ENCODE measurements at regions not wholly inside any gene's neighbourhood (a gene's known extent, or its start where the extent isn't known, plus 50 kb on each side); places are given as distances from the start of the nearest gene placed in this dataset.

DNA sequence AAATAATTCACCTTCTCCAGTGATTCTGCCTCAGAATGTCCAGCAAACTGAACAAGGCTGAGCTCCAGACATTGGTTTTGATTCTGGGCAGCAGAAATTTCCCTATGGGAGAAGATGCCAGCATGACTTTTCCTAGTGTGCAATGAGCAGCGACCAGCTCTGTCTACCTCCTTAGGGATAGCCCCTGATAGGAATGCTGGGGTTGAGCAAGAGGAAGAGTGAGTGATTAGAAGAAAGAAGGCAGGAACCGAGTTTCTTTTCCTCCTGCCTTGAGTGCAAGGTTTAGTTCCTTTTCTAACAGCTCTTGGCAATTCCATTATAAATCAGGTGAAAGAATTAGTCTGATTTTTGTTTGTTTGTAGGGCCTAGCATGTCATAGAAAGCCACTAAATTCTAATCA is 379.0 kb downstream of the DAD1 start:
- no peaks in the 10 kb centered on the region for H3K79me2 ChIP-seq (ENCODE audit: insufficient read depth, low read length)
- H3K4me2 ChIP-seq (ENCODE audit: low read length): no peak overlapping the region
- peaks cover 15% of the 10 kb centered on the region; the same call in 1 of the 2 replicates for H3K27me3 ChIP-seq (ENCODE audit: insufficient read depth, low read length)
- no peaks in the 10 kb centered on the region for H3K4me1 ChIP-seq (ENCODE audit: control insufficient read depth in 1 of 2, insufficient read depth in 2 of 2, low read length in 2 of 2)
- no peak for ATAC-seq
- TF ChIP-seq JUND (IDR thresholded peaks at IDR 0.05) (no peak), SP1 (IDR thresholded peaks at IDR 0.05; ENCODE audit: low read depth) (no peak), POLR2AphosphoS5 (IDR thresholded peaks at IDR 0.05; ENCODE audit: low read depth, low read length) (no peak), CEBPB (IDR thresholded peaks at IDR 0.05; ENCODE audit: low read depth) (no peak)
- TF ChIP-seq, protein P1, sequence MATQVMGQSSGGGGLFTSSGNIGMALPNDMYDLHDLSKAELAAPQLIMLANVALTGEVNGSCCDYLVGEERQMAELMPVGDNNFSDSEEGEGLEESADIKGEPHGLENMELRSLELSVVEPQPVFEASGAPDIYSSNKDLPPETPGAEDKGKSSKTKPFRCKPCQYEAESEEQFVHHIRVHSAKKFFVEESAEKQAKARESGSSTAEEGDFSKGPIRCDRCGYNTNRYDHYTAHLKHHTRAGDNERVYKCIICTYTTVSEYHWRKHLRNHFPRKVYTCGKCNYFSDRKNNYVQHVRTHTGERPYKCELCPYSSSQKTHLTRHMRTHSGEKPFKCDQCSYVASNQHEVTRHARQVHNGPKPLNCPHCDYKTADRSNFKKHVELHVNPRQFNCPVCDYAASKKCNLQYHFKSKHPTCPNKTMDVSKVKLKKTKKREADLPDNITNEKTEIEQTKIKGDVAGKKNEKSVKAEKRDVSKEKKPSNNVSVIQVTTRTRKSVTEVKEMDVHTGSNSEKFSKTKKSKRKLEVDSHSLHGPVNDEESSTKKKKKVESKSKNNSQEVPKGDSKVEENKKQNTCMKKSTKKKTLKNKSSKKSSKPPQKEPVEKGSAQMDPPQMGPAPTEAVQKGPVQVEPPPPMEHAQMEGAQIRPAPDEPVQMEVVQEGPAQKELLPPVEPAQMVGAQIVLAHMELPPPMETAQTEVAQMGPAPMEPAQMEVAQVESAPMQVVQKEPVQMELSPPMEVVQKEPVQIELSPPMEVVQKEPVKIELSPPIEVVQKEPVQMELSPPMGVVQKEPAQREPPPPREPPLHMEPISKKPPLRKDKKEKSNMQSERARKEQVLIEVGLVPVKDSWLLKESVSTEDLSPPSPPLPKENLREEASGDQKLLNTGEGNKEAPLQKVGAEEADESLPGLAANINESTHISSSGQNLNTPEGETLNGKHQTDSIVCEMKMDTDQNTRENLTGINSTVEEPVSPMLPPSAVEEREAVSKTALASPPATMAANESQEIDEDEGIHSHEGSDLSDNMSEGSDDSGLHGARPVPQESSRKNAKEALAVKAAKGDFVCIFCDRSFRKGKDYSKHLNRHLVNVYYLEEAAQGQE (IDR thresholded peaks at IDR 0.05; ENCODE audit: low read depth): no peak
- H3K9me2 ChIP-seq (ENCODE audit: insufficient read depth): no peaks in the 10 kb centered on the region
- no TSS peak for BruUV-seq (replicated peaks)
- no peak overlapping the region for H3K4me3 ChIP-seq (replicated peaks in 1 of 2; ENCODE audit: low read depth in 1 of 2, low read length in 2 of 2)
- no peak overlapping the region for H3K9ac ChIP-seq (ENCODE audit: low read length)
- no peak for DNase-seq (ENCODE audit: low read depth, low spot score)
- ChIA-PET RAD21 (ENCODE audit: low non-redundant PET in 1 of 2, low total read pairs in 2 of 2, uncharacterized antibody in 2 of 2, unreplicated experiment in 2 of 2) (no interaction called here), POLR2A (no interaction called here), CTCF (interaction anchor here (3.1 kb wide), 1 partner anchor 9 kb away, joined by 14 read pairs; no protein-coding TSS in a partner anchor)
- H3K36me3 ChIP-seq (ENCODE audit: control insufficient read depth in 1 of 2, insufficient read depth in 2 of 2, low read length in 2 of 2): no peaks in the 10 kb centered on the region
- intact Hi-C loops (cut with micrococcal nuclease): no loop called here
- no peak overlapping the region for H3K27ac ChIP-seq (ENCODE audit: low read depth, low read length)
- no peaks in the 10 kb centered on the region; the same call in 1 of the 2 replicates for H4K20me1 ChIP-seq (ENCODE audit: insufficient read depth)
- H2AFZ ChIP-seq (ENCODE audit: low read depth, low read length, poor library complexity, severe bottlenecking): no peak overlapping the region
- no peaks in the 10 kb centered on the region for H3K9me3 ChIP-seq (ENCODE audit: control insufficient read depth in 1 of 2, insufficient read depth in 1 of 2, low read depth in 1 of 2, low read length in 2 of 2)

DNA sequence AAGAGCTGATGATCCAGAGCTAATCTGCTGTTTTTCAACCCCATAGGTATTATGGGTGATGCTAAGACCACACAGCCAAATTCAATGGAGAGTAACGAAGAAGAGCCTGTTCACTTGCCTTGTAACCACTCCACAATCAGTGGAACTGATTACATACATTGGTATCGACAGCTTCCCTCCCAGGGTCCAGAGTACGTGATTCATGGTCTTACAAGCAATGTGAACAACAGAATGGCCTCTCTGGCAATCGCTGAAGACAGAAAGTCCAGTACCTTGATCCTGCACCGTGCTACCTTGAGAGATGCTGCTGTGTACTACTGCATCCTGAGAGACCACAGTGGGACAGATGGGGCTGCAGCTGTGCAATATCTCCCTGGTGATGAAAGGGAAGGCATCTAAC is 386.0 kb downstream of the DAD1 start:
- Histone ChIP-seq H3K27me3 (ENCODE audit: insufficient read depth, low read length) (no peaks in the 10 kb centered on the region), H3K4me2 (ENCODE audit: low read length) (no peak overlapping the region), H3K9me3 (ENCODE audit: control insufficient read depth in 1 of 2, insufficient read depth in 1 of 2, low read depth in 1 of 2, low read length in 2 of 2) (no peaks in the 10 kb centered on the region), H3K79me2 (ENCODE audit: insufficient read depth, low read length) (no peaks in the 10 kb centered on the region), H2AFZ (ENCODE audit: low read depth, low read length, poor library complexity, severe bottlenecking) (no peak overlapping the region), H3K4me1 (ENCODE audit: control insufficient read depth in 1 of 2, insufficient read depth in 2 of 2, low read length in 2 of 2) (no peaks in the 10 kb centered on the region), H3K4me3 (replicated peaks in 1 of 2; ENCODE audit: low read depth in 1 of 2, low read length in 2 of 2) (no peak overlapping the region), H4K20me1 (ENCODE audit: insufficient read depth) (no peaks in the 10 kb centered on the region), H3K9me2 (ENCODE audit: insufficient read depth) (no peaks in the 10 kb centered on the region), H3K36me3 (ENCODE audit: control insufficient read depth in 1 of 2, insufficient read depth in 2 of 2, low read length in 2 of 2) (no peaks in the 10 kb centered on the region), H3K9ac (ENCODE audit: low read length) (no peak overlapping the region), H3K27ac (ENCODE audit: low read depth, low read length) (no peak overlapping the region)
- BruUV-seq (replicated peaks): no TSS peak
- intact Hi-C loops (cut with micrococcal nuclease): no loop called here
- CTCF ChIA-PET: interaction anchor here (1.1 to 1.3 kb wide), 2 partner anchors 18 to 23 kb away, joined by 3 to 7 read pairs; no protein-coding TSS in a partner anchor
- POLR2A ChIA-PET: no interaction called here
- DNase-seq (ENCODE audit: low read depth, low spot score) (no peak), ATAC-seq (no peak)
- RAD21 ChIA-PET (ENCODE audit: low non-redundant PET in 1 of 2, low total read pairs in 2 of 2, uncharacterized antibody in 2 of 2, unreplicated experiment in 2 of 2): no interaction called here
- TF ChIP-seq, protein P2, sequence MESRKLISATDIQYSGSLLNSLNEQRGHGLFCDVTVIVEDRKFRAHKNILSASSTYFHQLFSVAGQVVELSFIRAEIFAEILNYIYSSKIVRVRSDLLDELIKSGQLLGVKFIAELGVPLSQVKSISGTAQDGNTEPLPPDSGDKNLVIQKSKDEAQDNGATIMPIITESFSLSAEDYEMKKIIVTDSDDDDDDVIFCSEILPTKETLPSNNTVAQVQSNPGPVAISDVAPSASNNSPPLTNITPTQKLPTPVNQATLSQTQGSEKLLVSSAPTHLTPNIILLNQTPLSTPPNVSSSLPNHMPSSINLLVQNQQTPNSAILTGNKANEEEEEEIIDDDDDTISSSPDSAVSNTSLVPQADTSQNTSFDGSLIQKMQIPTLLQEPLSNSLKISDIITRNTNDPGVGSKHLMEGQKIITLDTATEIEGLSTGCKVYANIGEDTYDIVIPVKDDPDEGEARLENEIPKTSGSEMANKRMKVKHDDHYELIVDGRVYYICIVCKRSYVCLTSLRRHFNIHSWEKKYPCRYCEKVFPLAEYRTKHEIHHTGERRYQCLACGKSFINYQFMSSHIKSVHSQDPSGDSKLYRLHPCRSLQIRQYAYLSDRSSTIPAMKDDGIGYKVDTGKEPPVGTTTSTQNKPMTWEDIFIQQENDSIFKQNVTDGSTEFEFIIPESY (IDR thresholded peaks at IDR 0.05; ENCODE audit: extremely low read depth, insufficient replicate concordance, low read length): no peak
- TF ChIP-seq, protein P1 (IDR thresholded peaks at IDR 0.05; ENCODE audit: low read depth): no peak
- TF ChIP-seq FOSL1 (IDR thresholded peaks at IDR 0.05; ENCODE audit: low read depth) (no peak), EZH2 (IDR thresholded peaks at IDR 0.05) (no peak), SIN3A (IDR thresholded peaks at IDR 0.05; ENCODE audit: low read depth) (no peak), ZFX (IDR thresholded peaks at IDR 0.05) (no peak), CEBPB (IDR thresholded peaks at IDR 0.05; ENCODE audit: low read depth) (no peak), EGR1 (IDR thresholded peaks at IDR 0.05; ENCODE audit: low read depth) (no peak)
- TF ChIP-seq, protein P3, sequence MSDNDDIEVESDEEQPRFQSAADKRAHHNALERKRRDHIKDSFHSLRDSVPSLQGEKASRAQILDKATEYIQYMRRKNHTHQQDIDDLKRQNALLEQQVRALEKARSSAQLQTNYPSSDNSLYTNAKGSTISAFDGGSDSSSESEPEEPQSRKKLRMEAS (IDR thresholded peaks at IDR 0.05): no peak
